Heart left ventricle (tissue), 16 donors: ENCODE measurements at regions not wholly inside any gene's neighbourhood (a gene's known extent, or its start where the extent isn't known, plus 50 kb on each side); places are given as distances from the start of the nearest gene placed in this dataset.

ENCODE experiments used
- ATAC-seq, 4 donors: fragments of 200-7000 bp; cut with Tn5 transposase; one replicate each; pipeline ENCODE4 v1.9.1; 2020 to 2022; ENCODE audit warnings: moderate library complexity in 4 of 4, mild to moderate bottlenecking in 3 of 4, moderate number of reproducible peaks in 1 of 4
- DNase-seq, 5 donors: peaks; one replicate each; pipeline ENCODE4 v3.0.0-alpha.2; 2020
- H3K27ac ChIP-seq, 12 donors: fragments of 200-600 bp; sonication (generic) in 4 of 12; one replicate each; pipeline versions ENCODE4 v1.5.0 to v1.8.0; 2016 to 2022; ENCODE audit warnings: mild to moderate bottlenecking in 2 of 12
- H3K27me3 ChIP-seq, 9 donors: fragments of 200-600 bp; sonication (generic) in 2 of 9; one replicate each; pipeline versions ENCODE4 v1.5.1 to v1.8.0; 2016 to 2022; ENCODE audit warnings: mild to moderate bottlenecking in 3 of 9
- H3K36me3 ChIP-seq, 9 donors: fragments of 200-600 bp; sonication (generic) in 2 of 9; one replicate each; pipeline versions ENCODE4 v1.5.0 to v1.8.0; 2018 to 2022; ENCODE audit warnings: mild to moderate bottlenecking in 2 of 9
- H3K4me1 ChIP-seq, 12 donors: fragments of 200-600 bp; sonication (generic) in 4 of 12; one replicate each; pipeline versions ENCODE4 v1.5.0 to v1.8.0; 2016 to 2022; ENCODE audit warnings: mild to moderate bottlenecking in 3 of 12
- H3K4me3 ChIP-seq, 12 donors: fragments of 200-600 bp; sonication (generic) in 4 of 12; one replicate each; pipeline versions ENCODE4 v1.5.0 to v1.8.0; 2017 to 2022; ENCODE audit warnings: mild to moderate bottlenecking in 9 of 12, moderate library complexity in 4 of 12
- H3K9me3 ChIP-seq, 12 donors: fragments of 200-600 bp; sonication (generic) in 4 of 12; one replicate each; pipeline versions ENCODE4 v1.5.0 to v1.8.0; 2016 to 2022; ENCODE audit warnings: mild to moderate bottlenecking in 1 of 12
- CTCF ChIP-seq, 12 donors: fragments of 200-600 bp; sonication (generic) in 4 of 12; IDR thresholded peaks; one replicate each; pipeline versions ENCODE4 v1.5.0 to v1.8.0; 2018 to 2022; ENCODE audit warnings: antibody characterized with exemption in 12 of 12, mild to moderate bottlenecking in 5 of 12
- POLR2A ChIP-seq, 2 donors: fragments of 450-650 bp; IDR thresholded peaks; one replicate each; pipeline ENCODE4 v1.6.1; 2017; ENCODE audit warnings: antibody characterized with exemption in 2 of 2, mild to moderate bottlenecking in 2 of 2, moderate library complexity in 2 of 2
- WGBS, 4 donors: extraction: QIAGEN DNeasy Blood & Tissue Kit in 2 of 4; methylation state at CpG; one replicate each; pipeline versions ENCODE4 v1.1.5 to v1.1.7; 2013 to 2018; 5-methylcytosine and 5-hydroxymethylcytosine counted together
- intact Hi-C, 10 donors: fragments of 100-400 bp; cut with DNase I; formaldehyde crosslinking; loops; one replicate each; pipeline versions ENCODE4 v1.11.1 to v1.14.2; 2022
- donor health status: ischemic (EF 13 %, LVEDD 7.1; RV severe dilation, severe dysfunction).
- donor health status: healthy with polysubstance abuse.
- donor health status: DM: no; HTN: yes; CAD: no.
- donor health status: DM: no; HTN: no; CAD: no.
- donor health status: ischemic (EF 25% LVEDD 6.9; RV normal size, moderate dysfunction).
- donor health status: ischemic (EF 25% LVEDD 5.7; RV mildly dilated, moderate dysfunction).
- donor health status: healthy.
- donor health status: DM: yes; HTN: yes; CAD: no.
- donor health status: ischemic (EF 35%, LVEDD 5.7; RV mildly dilated, moderate dysfunction).
- donor health status: nonischemic (EF 11% LVEDD 7.7; RV severe dilation, severe dysfunction).
- donor health status: DM: yes; HTN: yes; CAD: no.
- donor health status: PGD.
- donor health status: ischemic (EF 29% LVEDD 5.4; RV normal size, mild dysfunction).
- donor health status: nonischemic (EF 23%, LVEDD 6.1; RV moderate dilation, normal function).

GRCh38 chr4:159447296-159447695 is 344.4 kb downstream of the RAPGEF2 start:
- 46 to 64% (median 54%) methylated on average over 4 of the region's 4 CpGs for WGBS, 4 donors
- Histone ChIP-seq H3K4me1 (peaks cover 0 to 15% (median 8%) of the 10 kb centered on the region in 12 donors), H3K36me3 (no peaks in the 10 kb centered on the region), H3K4me3 (no peak overlapping the region), H3K27me3 (no peaks in the 10 kb centered on the region), H3K27ac (no peak overlapping the region), H3K9me3 (no peaks in the 10 kb centered on the region)
- ATAC-seq (no peak), DNase-seq (no peak)
- TF ChIP-seq CTCF (IDR thresholded peaks at IDR 0.05), result no peak
- no peak for TF ChIP-seq POLR2A (IDR thresholded peaks at IDR 0.05)
- intact Hi-C loops, result loop anchor here (2.0 to 10.0 kb wide), 18 partner anchors 72 to 725 kb away; partner anchors contain the start of genes PPID (in 3 of the 10) and RAPGEF2 (in 2 of the 10)

- peaks cover 0 to 8% (median 4%) of the 10 kb centered on the region in 12 donors for H3K4me1 ChIP-seq
- H3K9me3 ChIP-seq, result no peaks in the 10 kb centered on the region
- DNase-seq (no peak), ATAC-seq (no peak)
- WGBS, 4 donors, result 96 to 99% (median 98%) methylated on average over 2 of the region's 2 CpGs
- H3K27me3 ChIP-seq, result no peaks in the 10 kb centered on the region
- H3K36me3 ChIP-seq, result no peaks in the 10 kb centered on the region
- H3K4me3 ChIP-seq, result no peak overlapping the region
- H3K27ac ChIP-seq, result no peak overlapping the region
- intact Hi-C loops, result no loop called here
- no peak for TF ChIP-seq CTCF (IDR thresholded peaks at IDR 0.05)
These were observed 348.1 kb downstream of the RAPGEF2 start for GRCh38 chr4:159451006-159451405.

- no peak for ATAC-seq
- no peaks in the 10 kb centered on the region for H3K9me3 ChIP-seq
- no peaks in the 10 kb centered on the region for H3K36me3 ChIP-seq
- WGBS, 4 donors, result 29 to 38% (median 33%) methylated on average over 3 of the region's 3 CpGs
- DNase-seq, result no peak
- intact Hi-C loops, result loop anchor here in 1 of 10 donors (5.0 kb wide), 1 partner anchor 728 kb away; no protein-coding TSS in a partner anchor
- H3K4me3 ChIP-seq, result no peak overlapping the region
- TF ChIP-seq CTCF (IDR thresholded peaks at IDR 0.05) (peak; percentile 44 to 71 (median 57)), POLR2A (IDR thresholded peaks at IDR 0.05) (no peak)
- H3K27ac ChIP-seq, result no peak overlapping the region
- H3K4me1 ChIP-seq, result no peaks in the 10 kb centered on the region
- H3K27me3 ChIP-seq, result no peaks in the 10 kb centered on the region
These were observed 352.9 kb downstream of the RAPGEF2 start for GRCh38 chr4:159455675-159456237.

GRCh38 chr4:159460371-159460770 is 357.5 kb downstream of the RAPGEF2 start:
- no peak overlapping the region for H3K4me3 ChIP-seq
- no peak overlapping the region for H3K27ac ChIP-seq
- ATAC-seq, result no peak
- 74 to 89% (median 80%) methylated on average over 1 of the region's 1 CpG for WGBS, 4 donors
- no peak for DNase-seq
- peaks cover 0 to 28% (median 8%) of the 10 kb centered on the region in 12 donors for H3K9me3 ChIP-seq
- H3K4me1 ChIP-seq, result no peaks in the 10 kb centered on the region
- H3K36me3 ChIP-seq, result no peaks in the 10 kb centered on the region
- intact Hi-C loops, result no loop called here
- H3K27me3 ChIP-seq, result no peaks in the 10 kb centered on the region
- no peak for TF ChIP-seq POLR2A (IDR thresholded peaks at IDR 0.05)
- no peak for TF ChIP-seq CTCF (IDR thresholded peaks at IDR 0.05)
